ENCODE measurements at regions not wholly inside any gene's neighbourhood (a gene's known extent, or its start where the extent isn't known, plus 50 kb on each side); places are given as distances from the start of the nearest gene placed in this dataset.

DNA sequence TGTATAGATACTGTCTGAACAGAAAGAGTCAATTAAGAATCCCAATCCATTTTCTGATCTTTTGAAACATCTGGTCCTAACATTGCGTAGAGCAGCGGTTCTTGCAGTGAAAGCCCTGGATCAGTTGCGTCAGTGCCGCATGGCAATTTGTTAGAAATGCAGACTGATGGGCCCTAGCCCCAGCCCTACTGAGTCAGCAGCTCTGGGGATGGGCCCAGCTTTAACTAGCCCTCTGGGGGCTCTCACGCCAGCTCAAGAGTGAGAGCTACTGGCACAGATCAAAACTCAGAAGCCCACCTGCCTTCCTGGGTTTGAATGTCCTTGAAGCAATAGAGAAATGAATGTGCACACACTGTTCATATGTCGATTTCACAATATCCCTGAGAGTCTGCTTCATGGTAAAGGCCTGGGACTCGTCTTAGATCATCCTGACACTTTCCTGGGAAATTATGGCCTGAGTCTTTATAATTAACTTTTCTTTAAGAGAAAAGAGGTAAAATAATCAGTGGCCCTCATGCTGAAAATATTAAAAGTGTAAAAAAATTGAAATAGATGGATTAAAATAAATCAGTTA lies 206.8 kb upstream of the TMTC4 start:
- TF ChIP-seq ZNF384 (IDR thresholded peaks at IDR 0.05; ENCODE audit: low read depth, low read length) (no peak), ZNF311 (CRISPR knock-in tag; IDR thresholded peaks at IDR 0.05) (no peak), POLR2AphosphoS5 (IDR thresholded peaks at IDR 0.05; ENCODE audit: control insufficient read depth, insufficient read depth, low read depth, low read length) (no peak), ZNF263 (CRISPR knock-in tag; IDR thresholded peaks at IDR 0.05; ENCODE audit: borderline replicate concordance) (no peak), DIDO1 (tag; IDR thresholded peaks at IDR 0.05; ENCODE audit: low read depth) (no peak), SETDB1 (IDR thresholded peaks at IDR 0.05; ENCODE audit: low read length) (no peak)
- TF ChIP-seq, protein P1, sequence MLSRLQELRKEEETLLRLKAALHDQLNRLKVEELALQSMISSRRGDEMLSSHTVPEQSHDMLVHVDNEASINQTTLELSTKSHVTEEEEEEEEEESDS (CRISPR knock-in tag; IDR thresholded peaks at IDR 0.05) = no peak
- TF ChIP-seq, protein P2, sequence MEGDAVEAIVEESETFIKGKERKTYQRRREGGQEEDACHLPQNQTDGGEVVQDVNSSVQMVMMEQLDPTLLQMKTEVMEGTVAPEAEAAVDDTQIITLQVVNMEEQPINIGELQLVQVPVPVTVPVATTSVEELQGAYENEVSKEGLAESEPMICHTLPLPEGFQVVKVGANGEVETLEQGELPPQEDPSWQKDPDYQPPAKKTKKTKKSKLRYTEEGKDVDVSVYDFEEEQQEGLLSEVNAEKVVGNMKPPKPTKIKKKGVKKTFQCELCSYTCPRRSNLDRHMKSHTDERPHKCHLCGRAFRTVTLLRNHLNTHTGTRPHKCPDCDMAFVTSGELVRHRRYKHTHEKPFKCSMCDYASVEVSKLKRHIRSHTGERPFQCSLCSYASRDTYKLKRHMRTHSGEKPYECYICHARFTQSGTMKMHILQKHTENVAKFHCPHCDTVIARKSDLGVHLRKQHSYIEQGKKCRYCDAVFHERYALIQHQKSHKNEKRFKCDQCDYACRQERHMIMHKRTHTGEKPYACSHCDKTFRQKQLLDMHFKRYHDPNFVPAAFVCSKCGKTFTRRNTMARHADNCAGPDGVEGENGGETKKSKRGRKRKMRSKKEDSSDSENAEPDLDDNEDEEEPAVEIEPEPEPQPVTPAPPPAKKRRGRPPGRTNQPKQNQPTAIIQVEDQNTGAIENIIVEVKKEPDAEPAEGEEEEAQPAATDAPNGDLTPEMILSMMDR (IDR thresholded peaks at IDR 0.05 in 2 of 3, conservative IDR thresholded peaks at IDR 0.05 in 1 of 3; ENCODE audit: insufficient read depth in 2 of 3, low read depth in 1 of 3, low read length in 3 of 3) = no peak
- TF ChIP-seq, protein P3, sequence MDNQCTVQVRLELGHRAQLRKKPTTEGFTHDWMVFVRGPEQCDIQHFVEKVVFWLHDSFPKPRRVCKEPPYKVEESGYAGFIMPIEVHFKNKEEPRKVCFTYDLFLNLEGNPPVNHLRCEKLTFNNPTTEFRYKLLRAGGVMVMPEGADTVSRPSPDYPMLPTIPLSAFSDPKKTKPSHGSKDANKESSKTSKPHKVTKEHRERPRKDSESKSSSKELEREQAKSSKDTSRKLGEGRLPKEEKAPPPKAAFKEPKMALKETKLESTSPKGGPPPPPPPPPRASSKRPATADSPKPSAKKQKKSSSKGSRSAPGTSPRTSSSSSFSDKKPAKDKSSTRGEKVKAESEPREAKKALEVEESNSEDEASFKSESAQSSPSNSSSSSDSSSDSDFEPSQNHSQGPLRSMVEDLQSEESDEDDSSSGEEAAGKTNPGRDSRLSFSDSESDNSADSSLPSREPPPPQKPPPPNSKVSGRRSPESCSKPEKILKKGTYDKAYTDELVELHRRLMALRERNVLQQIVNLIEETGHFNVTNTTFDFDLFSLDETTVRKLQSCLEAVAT (IDR thresholded peaks at IDR 0.05) = no peak
- TF ChIP-seq, protein P4, sequence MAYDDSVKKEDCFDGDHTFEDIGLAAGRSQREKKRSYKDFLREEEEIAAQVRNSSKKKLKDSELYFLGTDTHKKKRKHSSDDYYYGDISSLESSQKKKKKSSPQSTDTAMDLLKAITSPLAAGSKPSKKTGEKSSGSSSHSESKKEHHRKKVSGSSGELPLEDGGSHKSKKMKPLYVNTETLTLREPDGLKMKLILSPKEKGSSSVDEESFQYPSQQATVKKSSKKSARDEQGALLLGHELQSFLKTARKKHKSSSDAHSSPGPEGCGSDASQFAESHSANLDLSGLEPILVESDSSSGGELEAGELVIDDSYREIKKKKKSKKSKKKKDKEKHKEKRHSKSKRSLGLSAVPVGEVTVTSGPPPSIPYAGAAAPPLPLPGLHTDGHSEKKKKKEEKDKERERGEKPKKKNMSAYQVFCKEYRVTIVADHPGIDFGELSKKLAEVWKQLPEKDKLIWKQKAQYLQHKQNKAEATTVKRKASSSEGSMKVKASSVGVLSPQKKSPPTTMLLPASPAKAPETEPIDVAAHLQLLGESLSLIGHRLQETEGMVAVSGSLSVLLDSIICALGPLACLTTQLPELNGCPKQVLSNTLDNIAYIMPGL (CRISPR knock-in tag; IDR thresholded peaks at IDR 0.05) = no peak
